Esophagus muscularis mucosa (tissue), 4 donors: ENCODE measurements at regions not wholly inside any gene's neighbourhood (a gene's known extent, or its start where the extent isn't known, plus 50 kb on each side); places are given as distances from the start of the nearest gene placed in this dataset.

Source experiments
- DNase-seq: peaks from one replicate; pipeline ENCODE4 v3.0.0-alpha.2; 2017; ENCODE audit errors: extremely low spot score
- H3K27ac ChIP-seq, 4 donors: fragments of 200-600 bp; sonication (generic); replicated peaks in 1 of 4; 1 replicate in 3 of 4; 2 replicates in 1 of 4; pipeline ENCODE4 v1.5.1; 2016 to 2019; ENCODE audit warnings: mild to moderate bottlenecking in 1 of 4
- H3K27me3 ChIP-seq, 4 donors: fragments of 200-600 bp; sonication (generic); one replicate each; pipeline versions ENCODE4 v1.5.1 to v1.6.0; 2016 to 2019
- H3K36me3 ChIP-seq, 4 donors: fragments of 200-600 bp; sonication (generic); one replicate each; pipeline ENCODE4 v1.5.1; 2016 to 2019
- H3K4me1 ChIP-seq, 4 donors: fragments of 200-600 bp; sonication (generic); one replicate each; pipeline ENCODE4 v1.5.1; 2016 to 2019
- H3K4me3 ChIP-seq, 4 donors: fragments of 200-600 bp; sonication (generic); 1 replicate in 2 of 4; 2 replicates in 2 of 4; pipeline ENCODE4 v1.5.1; 2016 to 2019; ENCODE audit warnings: mild to moderate bottlenecking in 4 of 4, moderate library complexity in 1 of 4
- H3K9me3 ChIP-seq, 4 donors: fragments of 200-600 bp; sonication (generic); 1 replicate in 3 of 4; 2 replicates in 1 of 4; pipeline ENCODE4 v1.5.1; 2016 to 2019
- CTCF ChIP-seq, 3 experiments: fragments of 200-600 bp in 2 of 3; fragments of 450-650 bp in 1 of 3; sonication (generic) in 2 of 3; IDR thresholded peaks; one replicate each; pipeline ENCODE4 v1.5.1; 2017 to 2019; ENCODE audit warnings: antibody characterized with exemption in 3 of 3, mild to moderate bottlenecking in 2 of 3, moderate library complexity in 1 of 3
- EP300 ChIP-seq: sonication (generic); formaldehyde crosslinking; IDR thresholded peaks from one replicate; pipeline ENCODE4 v1.6.1; 2017; ENCODE audit warnings: antibody characterized with exemption
- POLR2A ChIP-seq: fragments of 450-650 bp; IDR thresholded peaks from one replicate; pipeline ENCODE4 v1.6.1; 2017; ENCODE audit warnings: antibody characterized with exemption, moderate library complexity, mild to moderate bottlenecking, low read depth
- POLR2AphosphoS5 ChIP-seq, 2 donors: sonication (generic); formaldehyde crosslinking; IDR thresholded peaks; one replicate each; pipeline ENCODE4 v1.6.1; 2017; ENCODE audit warnings: antibody characterized with exemption in 2 of 2
- WGBS: methylation state at CpG from one replicate; pipeline ENCODE4 v1.1.5; 2018; 5-methylcytosine and 5-hydroxymethylcytosine counted together
- intact Hi-C: fragments of 100-400 bp; cut with DNase I; formaldehyde crosslinking; loops from one replicate; pipeline ENCODE4 v1.15.1; 2023

DNA sequence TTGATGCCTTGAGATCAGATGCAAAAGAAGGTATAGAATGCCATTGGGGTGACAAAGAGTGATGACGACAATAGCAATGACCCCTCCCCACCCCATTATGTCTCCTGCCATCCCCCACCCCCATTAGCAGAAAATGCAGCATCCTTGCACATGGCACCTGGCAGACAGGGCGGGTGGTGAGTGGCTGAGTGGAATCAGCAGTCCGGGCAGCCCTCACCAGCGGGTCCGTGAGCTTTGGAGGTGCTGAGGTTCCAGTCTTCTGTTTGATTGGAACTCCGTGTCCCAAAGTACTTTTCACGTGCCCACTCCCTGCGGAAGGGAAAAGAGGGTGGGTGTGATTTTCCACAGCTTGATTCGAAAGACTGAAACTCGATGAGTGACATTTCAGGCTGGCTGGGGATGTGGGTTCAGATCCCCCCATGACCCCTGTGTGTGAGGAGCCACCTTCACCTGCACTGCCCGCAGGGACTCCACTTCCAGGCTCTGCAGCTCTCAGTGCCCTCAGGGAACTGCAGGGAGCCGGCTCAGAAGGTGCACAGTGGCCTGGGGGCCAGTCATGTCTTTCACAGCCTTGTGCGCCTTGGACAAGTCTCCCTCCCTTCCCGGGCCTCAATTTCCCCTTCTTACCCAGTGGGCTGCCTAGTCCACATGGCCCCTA is 130.9 kb downstream of the GLI2 start:
- no peaks in the 10 kb centered on the region for H3K9me3 ChIP-seq
- intact Hi-C loops = loop anchor here (5.0 kb wide), 1 partner anchor 129 kb away; the partner anchor contains the start of gene GLI2
- no peak for DNase-seq
- TF ChIP-seq EP300 = no peak
- TF ChIP-seq POLR2A = no peak
- TF ChIP-seq POLR2AphosphoS5 (IDR thresholded peaks at IDR 0.05) = no peak
- no peak for TF ChIP-seq CTCF (IDR thresholded peaks at IDR 0.05)
- H3K4me3 ChIP-seq = peak overlapping the region; percentile 52 to 65 (median 56)
- peak overlapping the region; percentile 83 to 93 (median 89) for H3K27ac ChIP-seq
- WGBS = 78% methylated on average over 13 of the region's 14 CpGs
- no peaks in the 10 kb centered on the region for H3K27me3 ChIP-seq
- peaks cover 12 to 72% (median 64%) of the 10 kb centered on the region in 4 donors for H3K4me1 ChIP-seq
- H3K36me3 ChIP-seq = no peaks in the 10 kb centered on the region

GRCh38 chr2:120867290-120868241 is 131.9 kb downstream of the GLI2 start:
- intact Hi-C loops = loop anchor here (5.0 kb wide), 1 partner anchor 130 kb away; the partner anchor contains the start of gene GLI2
- Histone ChIP-seq H3K36me3 (no peaks in the 10 kb centered on the region), H3K9me3 (no peaks in the 10 kb centered on the region), H3K27me3 (no peaks in the 10 kb centered on the region), H3K4me1 (peaks cover 12 to 71% (median 64%) of the 10 kb centered on the region in 4 donors), H3K27ac (peak overlapping the region; percentile 83 to 93 (median 89)), H3K4me3 (peak overlapping the region; percentile 52 to 65 (median 56))
- WGBS = 6% methylated on average over 34 of the region's 54 CpGs
- no peak for DNase-seq
- TF ChIP-seq POLR2AphosphoS5 (IDR thresholded peaks at IDR 0.05) = peak; percentile 26 to 76
- TF ChIP-seq CTCF (IDR thresholded peaks at IDR 0.05) = no peak
- TF ChIP-seq POLR2A = no peak

DNA sequence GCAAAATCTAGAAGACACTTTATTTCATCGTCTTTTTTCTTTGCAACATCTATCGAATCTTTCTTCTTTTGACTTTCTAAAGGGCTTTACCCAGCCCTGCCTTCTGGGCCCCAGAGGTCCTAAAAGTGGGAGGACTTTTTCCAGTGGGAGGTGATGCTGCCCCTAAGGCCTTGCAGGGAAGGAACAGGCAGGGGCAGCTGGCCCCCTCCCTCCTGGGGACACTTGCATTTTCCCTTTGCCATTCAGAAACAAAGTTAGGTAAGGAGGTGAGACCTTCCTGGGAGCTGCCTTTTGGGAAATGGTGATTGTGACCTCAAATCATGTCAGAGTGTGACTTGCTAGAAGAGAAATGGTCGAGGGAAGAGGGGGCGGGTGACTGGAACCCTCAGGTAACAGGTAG is 132.7 kb downstream of the GLI2 start:
- WGBS = 57% methylated on average over 4 of the region's 4 CpGs
- H3K27ac ChIP-seq = peak overlapping the region; percentile 83 to 93 (median 89)
- H3K4me1 ChIP-seq = peaks cover 12 to 70% (median 59%) of the 10 kb centered on the region in 4 donors
- no peaks in the 10 kb centered on the region for H3K36me3 ChIP-seq
- H3K9me3 ChIP-seq = no peaks in the 10 kb centered on the region
- no peaks in the 10 kb centered on the region for H3K27me3 ChIP-seq
- no peak for TF ChIP-seq POLR2A
- TF ChIP-seq EP300 = no peak
- TF ChIP-seq POLR2AphosphoS5 (IDR thresholded peaks at IDR 0.05) = no peak
- TF ChIP-seq CTCF (IDR thresholded peaks at IDR 0.05) = no peak
- intact Hi-C loops = loop anchor here (5.0 kb wide), 1 partner anchor 131 kb away; the partner anchor contains the start of gene GLI2
- H3K4me3 ChIP-seq = peak overlapping the region; percentile 52 to 65 (median 56)
- no peak for DNase-seq

GRCh38 chr2:120869036-120869729 is 133.5 kb downstream of the GLI2 start:
- WGBS = 69% methylated on average over 1 of the region's 1 CpG
- no peaks in the 10 kb centered on the region for H3K27me3 ChIP-seq
- DNase-seq = no peak
- peaks cover 12 to 70% (median 56%) of the 10 kb centered on the region in 4 donors for H3K4me1 ChIP-seq
- intact Hi-C loops = loop anchor here (5.0 kb wide), 1 partner anchor 132 kb away; the partner anchor contains the start of gene GLI2
- no peak for TF ChIP-seq CTCF (IDR thresholded peaks at IDR 0.05)
- TF ChIP-seq POLR2AphosphoS5 (IDR thresholded peaks at IDR 0.05) = no peak
- TF ChIP-seq POLR2A = no peak
- no peak for TF ChIP-seq EP300
- H3K27ac ChIP-seq = peak overlapping the region in 3 of 4 donors; percentile 88 to 93 (median 90)
- H3K9me3 ChIP-seq = no peaks in the 10 kb centered on the region
- no peaks in the 10 kb centered on the region for H3K36me3 ChIP-seq
- H3K4me3 ChIP-seq = no peak overlapping the region
